GM12891 (cell line): ENCODE measurements at regions not wholly inside any gene's neighbourhood (a gene's known extent, or its start where the extent isn't known, plus 50 kb on each side); places are given as distances from the start of the nearest gene placed in this dataset.

Experiments
- PAX5 ChIP-seq: IDR thresholded peaks from 2 replicates; pipeline ENCODE4 v1.6.1; 2011; ENCODE audit warnings: low read length, moderate library complexity, mild to moderate bottlenecking; ENCODE audit not compliant: insufficient read depth, severe bottlenecking
- POLR2A ChIP-seq: IDR thresholded peaks from 2 replicates; pipeline ENCODE4 v1.6.1; 2011; ENCODE audit warnings: low read depth, low read length, control low read depth
- POLR2AphosphoS5 ChIP-seq: IDR thresholded peaks from 2 replicates; pipeline ENCODE4 v1.6.1; 2011; ENCODE audit warnings: low read depth, low read length, control low read depth
- POU2F2 ChIP-seq: IDR thresholded peaks from 2 replicates; pipeline ENCODE4 v1.6.1; 2011; ENCODE audit warnings: low read depth, mild to moderate bottlenecking, control low read depth, low read length, moderate library complexity
- TAF1 ChIP-seq: IDR thresholded peaks from 2 replicates; pipeline ENCODE4 v1.6.1; 2011; ENCODE audit warnings: low read depth, low read length, control low read depth

- no peak for TF ChIP-seq POLR2AphosphoS5
- no peak for TF ChIP-seq POLR2A
- TF ChIP-seq TAF1: no peak
- no peak for TF ChIP-seq PAX5
- TF ChIP-seq POU2F2: no peak
Measured at GRCh38 chr17:36728030-36728991, 126.9 kb downstream of the MRM1 start.
